Hepatocyte (in vitro differentiated cells): ENCODE measurements at regions not wholly inside any gene's neighbourhood (a gene's known extent, or its start where the extent isn't known, plus 50 kb on each side); places are given as distances from the start of the nearest gene placed in this dataset.

ENCODE experiments used
- CTCF ChIP-seq: fragments of 200-600 bp; sonication (generic); IDR thresholded peaks from 2 replicates; pipeline ENCODE4 v1.5.1; 2016; ENCODE audit warnings: antibody characterized with exemption, mild to moderate bottlenecking; ENCODE audit not compliant: poor library complexity
- EZH2 ChIP-seq: fragments of 200-600 bp; sonication (generic); IDR thresholded peaks from 2 replicates; pipeline ENCODE4 v1.6.1; 2016; ENCODE audit warnings: antibody characterized with exemption, mild to moderate bottlenecking, borderline replicate concordance
- EZH2phosphoT487 ChIP-seq: fragments of 200-600 bp; sonication (generic); IDR thresholded peaks from one replicate; pipeline ENCODE4 v1.6.1; 2018; ENCODE audit warnings: antibody characterized with exemption, mild to moderate bottlenecking, low read depth, moderate library complexity; ENCODE audit not compliant: unreplicated experiment, severe bottlenecking

- TF ChIP-seq CTCF (no peak), EZH2 (no peak), EZH2phosphoT487 (no peak)
Measured at GRCh38 chrX:65601126-65601525, 66.3 kb upstream of the MSN start.
